ENCODE measurements at regions not wholly inside any gene's neighbourhood (a gene's known extent, or its start where the extent isn't known, plus 50 kb on each side); places are given as distances from the start of the nearest gene placed in this dataset.

DNA sequence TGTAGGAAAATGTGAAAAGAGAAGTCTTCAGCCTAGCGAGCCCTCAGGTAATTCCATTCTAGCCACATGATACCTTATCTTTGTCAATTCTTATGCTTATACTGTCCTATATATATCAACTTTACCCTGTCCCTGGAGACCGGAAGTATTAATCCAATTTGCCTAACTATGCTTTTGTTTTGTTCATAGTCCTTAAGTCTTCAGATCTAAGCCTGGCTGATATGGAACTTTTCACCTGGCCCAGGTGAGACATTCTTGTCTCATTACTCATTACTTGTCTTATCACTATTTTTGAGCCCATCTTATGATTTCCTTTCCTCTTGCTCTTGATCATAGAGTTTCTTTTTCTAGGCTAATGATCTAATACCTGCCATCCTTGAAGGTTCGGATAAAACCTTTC, 194.1 kb upstream of the FANCL start:
- no peaks in the 10 kb centered on the region for H3K36me3 Mint-ChIP-seq (ENCODE audit: low read depth)
- no peaks in the 10 kb centered on the region for H3K9me3 Mint-ChIP-seq
- H3K27ac Mint-ChIP-seq, result no peak overlapping the region
- H3K4me3 Mint-ChIP-seq, result no peak overlapping the region
- H3K27me3 Mint-ChIP-seq (ENCODE audit: low read depth), result peaks cover 11% of the 10 kb centered on the region
- no peaks in the 10 kb centered on the region for H3K4me1 Mint-ChIP-seq (ENCODE audit: low read depth)

DNA sequence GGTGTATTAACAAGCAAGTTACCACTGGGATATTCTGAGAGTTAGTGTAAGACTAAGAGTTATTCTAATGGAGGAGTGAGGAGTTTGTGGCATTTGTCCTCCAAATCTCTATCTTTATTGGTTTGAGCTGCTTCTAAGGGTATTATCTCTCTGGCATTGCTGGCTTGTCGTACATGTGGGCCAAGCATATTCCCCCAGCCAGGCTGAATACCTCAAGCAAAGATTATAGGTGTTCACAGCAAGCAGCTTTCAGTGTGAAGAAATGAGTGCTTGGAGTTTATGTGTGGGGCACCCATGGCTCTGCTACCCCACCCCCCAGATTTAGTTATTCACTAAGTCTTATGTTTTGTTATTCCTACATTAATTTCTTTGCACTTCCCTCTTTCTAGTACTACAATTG, 193.6 kb upstream of the FANCL start:
- peaks cover 16% of the 10 kb centered on the region for H3K27me3 Mint-ChIP-seq (ENCODE audit: low read depth)
- no peaks in the 10 kb centered on the region for H3K4me1 Mint-ChIP-seq (ENCODE audit: low read depth)
- no peaks in the 10 kb centered on the region for H3K9me3 Mint-ChIP-seq
- no peak overlapping the region for H3K27ac Mint-ChIP-seq
- H3K36me3 Mint-ChIP-seq (ENCODE audit: low read depth), result no peaks in the 10 kb centered on the region
- no peak overlapping the region for H3K4me3 Mint-ChIP-seq

DNA sequence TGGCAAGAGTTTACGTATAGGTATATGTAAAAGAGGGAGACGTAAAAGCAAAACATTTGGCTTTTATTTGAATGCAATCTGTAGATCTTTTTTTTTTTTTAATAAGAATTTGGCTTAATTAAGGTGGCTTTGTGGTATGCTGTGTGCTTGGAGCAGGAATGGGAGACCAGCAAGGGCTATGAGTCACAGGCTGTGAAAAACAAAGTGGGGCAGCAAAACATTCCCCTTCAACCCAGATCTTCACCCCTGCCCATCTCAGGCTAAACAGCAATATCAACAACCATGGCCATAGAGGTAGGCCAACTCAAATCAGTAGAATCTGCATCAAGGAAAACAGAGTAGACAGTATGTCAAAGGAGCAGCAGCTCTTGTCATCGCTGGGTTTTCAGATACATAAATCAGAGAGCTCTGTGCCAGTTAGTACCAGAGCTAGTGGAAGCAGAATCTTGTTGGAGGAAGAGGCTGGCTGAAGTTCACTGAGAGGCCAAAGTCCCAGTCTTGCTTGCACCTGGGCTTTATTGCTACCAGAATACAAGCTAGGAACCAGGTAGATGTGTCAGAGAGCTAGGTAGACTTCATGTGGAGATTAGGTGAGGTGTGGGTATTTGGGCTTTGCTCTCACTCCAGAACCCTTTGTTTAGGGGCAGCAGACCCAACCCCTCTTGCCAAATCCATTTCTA, 191.5 kb upstream of the FANCL start:
- no peak overlapping the region for H3K4me3 Mint-ChIP-seq
- H3K27me3 Mint-ChIP-seq (ENCODE audit: low read depth), result peaks cover 31% of the 10 kb centered on the region
- H3K36me3 Mint-ChIP-seq (ENCODE audit: low read depth), result no peaks in the 10 kb centered on the region
- H3K9me3 Mint-ChIP-seq, result no peaks in the 10 kb centered on the region
- H3K4me1 Mint-ChIP-seq (ENCODE audit: low read depth), result no peaks in the 10 kb centered on the region
- no peak overlapping the region for H3K27ac Mint-ChIP-seq

DNA sequence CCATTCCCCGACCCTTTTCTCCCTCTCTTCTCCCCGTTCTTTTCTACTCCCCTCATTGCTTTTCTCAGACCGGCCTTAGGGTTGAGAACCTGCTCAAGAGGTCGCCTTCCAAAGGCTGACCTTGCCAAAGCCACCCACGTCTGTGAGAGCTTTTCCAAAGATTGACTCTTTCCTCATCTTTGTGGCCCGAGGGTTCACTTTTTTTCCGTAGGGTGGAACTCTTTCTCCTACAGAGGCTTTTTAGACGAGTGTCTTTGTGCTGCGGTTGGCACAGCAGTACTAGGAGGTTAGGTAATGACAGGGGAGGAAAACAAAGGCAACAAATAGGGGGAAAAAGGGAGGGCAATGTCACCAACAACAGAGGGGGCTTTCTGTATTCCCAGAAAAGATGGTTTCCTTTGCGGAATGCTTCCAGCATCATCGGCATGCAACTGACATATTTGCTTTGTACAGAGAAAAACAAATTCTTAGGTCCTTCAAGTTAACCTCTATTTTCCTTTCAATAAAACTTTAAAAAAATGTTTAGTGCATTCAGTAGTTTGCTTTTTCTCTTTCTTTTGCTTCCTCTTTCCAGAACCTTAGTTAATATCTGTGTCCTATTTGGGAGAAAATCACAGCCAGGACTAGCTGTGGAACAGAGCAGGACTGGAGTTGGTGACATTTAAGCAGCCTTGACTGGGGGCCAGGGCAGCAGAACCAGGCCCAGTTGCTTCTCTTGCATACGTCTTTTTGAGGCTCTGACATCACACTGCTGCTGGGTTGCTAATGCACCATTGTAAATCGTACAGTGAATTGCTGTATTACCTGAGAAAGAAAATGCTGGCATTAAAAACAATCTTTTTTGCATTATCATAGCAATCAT, 188.1 kb upstream of the FANCL start:
- Mint-ChIP-seq H3K27me3 (ENCODE audit: low read depth) (peaks cover 48% of the 10 kb centered on the region), H3K4me1 (ENCODE audit: low read depth) (no peaks in the 10 kb centered on the region), H3K27ac (no peak overlapping the region), H3K9me3 (no peaks in the 10 kb centered on the region), H3K4me3 (peak overlapping the region; percentile 60), H3K36me3 (ENCODE audit: low read depth) (no peaks in the 10 kb centered on the region)

DNA sequence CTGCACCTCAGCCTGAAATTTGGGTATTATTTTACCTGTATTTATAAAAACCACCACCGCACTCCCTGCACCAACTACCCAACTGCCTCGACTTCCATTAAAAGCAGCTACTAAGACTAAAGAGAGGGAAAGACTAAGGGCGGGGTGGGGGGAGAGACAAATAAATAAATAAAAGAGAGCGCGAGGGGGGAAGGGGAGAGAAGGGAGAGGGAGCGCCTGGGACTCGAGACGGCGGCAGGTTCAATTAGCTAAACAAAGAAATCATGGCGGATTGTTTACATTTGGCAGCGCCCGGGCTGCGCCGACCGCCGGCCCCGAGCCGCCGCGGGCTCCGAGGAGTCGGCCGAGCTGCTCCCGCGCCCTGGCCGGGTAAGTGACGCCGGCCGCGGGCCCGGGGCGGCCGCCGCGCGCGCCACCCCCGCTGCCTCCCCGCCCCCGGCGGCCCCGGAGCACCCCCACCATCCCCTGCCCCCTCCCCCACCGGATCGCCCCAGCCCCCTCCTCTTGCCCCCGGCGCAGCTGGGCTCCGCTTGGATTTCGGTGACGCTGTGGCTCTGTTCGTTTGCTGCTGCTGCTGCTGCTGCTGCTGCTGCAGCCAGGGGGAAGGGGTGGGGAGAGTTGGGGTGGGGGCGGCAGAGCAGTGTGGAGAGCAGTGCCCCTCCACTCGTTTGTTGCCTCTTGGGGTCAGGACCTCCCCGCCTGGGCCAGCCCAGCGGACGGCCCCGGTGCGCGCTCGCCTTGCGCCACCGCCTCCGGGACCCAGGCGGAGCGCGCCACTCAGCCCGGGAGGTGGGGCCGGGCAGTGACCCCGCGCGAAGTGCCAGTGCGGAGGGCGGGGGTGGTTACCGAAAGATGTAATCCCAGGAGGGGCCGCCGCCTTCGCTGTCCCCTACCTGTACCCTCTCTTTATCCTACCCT, 187.2 kb upstream of the FANCL start:
- H3K4me3 Mint-ChIP-seq, result no peak overlapping the region
- no peaks in the 10 kb centered on the region for H3K36me3 Mint-ChIP-seq (ENCODE audit: low read depth)
- H3K27me3 Mint-ChIP-seq (ENCODE audit: low read depth), result peaks cover 48% of the 10 kb centered on the region
- H3K9me3 Mint-ChIP-seq, result no peaks in the 10 kb centered on the region
- H3K4me1 Mint-ChIP-seq (ENCODE audit: low read depth), result no peaks in the 10 kb centered on the region
- H3K27ac Mint-ChIP-seq, result no peak overlapping the region

DNA sequence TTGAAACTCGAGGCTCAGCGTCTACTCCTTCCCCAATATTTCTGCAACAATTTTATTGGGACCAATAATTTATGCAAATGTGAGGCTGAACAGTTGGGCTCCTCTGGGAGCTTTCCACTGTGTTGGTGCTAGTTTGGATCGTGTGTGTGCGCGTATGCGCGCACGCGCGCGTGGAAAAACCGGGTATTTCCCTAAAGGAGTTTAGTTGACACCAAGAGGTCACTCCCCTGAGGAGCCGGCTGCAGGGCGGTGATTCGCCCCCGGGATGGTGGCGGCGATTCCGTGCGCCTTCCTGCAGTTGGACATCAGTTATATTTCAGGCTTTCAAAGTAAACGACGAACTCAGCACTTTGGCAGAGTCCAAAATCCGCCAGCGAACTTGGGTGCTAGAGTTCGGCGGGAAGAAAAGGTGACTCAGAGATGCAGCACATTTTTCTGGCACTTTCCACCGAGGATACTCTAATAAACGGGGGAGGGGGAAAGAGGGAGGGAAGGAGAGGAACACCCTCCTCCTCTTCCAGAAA, 186.5 kb upstream of the FANCL start:
- no peaks in the 10 kb centered on the region for H3K36me3 Mint-ChIP-seq (ENCODE audit: low read depth)
- no peak overlapping the region for H3K4me3 Mint-ChIP-seq
- H3K9me3 Mint-ChIP-seq, result no peaks in the 10 kb centered on the region

DNA sequence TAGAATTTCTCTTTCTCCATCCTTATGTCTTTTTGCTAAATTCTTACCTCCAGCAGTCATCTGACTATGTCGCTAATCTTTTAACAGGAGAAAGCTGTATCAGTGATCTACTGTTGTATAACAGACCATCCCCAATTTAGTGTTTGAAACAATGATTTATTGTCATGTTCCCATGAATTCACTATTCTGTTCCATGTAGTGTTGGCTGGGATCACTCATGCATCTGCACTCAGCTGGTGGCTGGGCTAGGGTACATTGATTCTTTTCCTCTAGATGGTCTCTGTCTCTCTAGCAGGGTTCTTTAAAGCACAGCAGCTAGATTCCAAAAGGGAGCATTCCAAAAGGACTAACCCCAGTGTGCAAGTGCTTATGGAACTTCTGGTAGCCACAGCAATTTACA, 184.2 kb upstream of the FANCL start:
- Mint-ChIP-seq H3K4me3 (no peak overlapping the region), H3K36me3 (ENCODE audit: low read depth) (no peaks in the 10 kb centered on the region)

More for the DNA sequence above, 186.5 kb upstream of the FANCL start:
- Mint-ChIP-seq H3K27me3 (ENCODE audit: low read depth) (peaks cover 48% of the 10 kb centered on the region), H3K27ac (no peak overlapping the region), H3K4me1 (ENCODE audit: low read depth) (no peaks in the 10 kb centered on the region)

DNA sequence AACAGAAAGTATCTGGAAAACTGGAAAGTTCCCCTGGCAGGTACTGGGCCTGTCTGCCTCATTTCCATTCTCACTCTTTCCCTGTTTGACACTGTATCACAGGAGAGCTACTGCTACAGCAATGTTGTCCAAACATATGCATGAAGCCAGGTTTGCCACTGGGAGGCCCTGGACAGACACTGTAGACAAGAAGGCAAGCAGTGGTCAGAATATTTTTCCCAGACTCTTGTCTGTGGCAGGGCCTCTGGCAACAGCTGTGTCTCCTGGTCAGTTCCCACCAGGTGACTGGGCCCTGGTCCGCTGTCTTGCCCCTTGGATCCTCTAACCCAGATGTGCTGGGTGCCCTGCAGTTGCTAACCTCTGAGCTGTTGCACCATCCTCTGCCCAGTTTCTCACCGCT, 178.9 kb upstream of the FANCL start:
- no peaks in the 10 kb centered on the region for H3K4me1 Mint-ChIP-seq (ENCODE audit: low read depth)
- no peaks in the 10 kb centered on the region for H3K36me3 Mint-ChIP-seq (ENCODE audit: low read depth)
- H3K4me3 Mint-ChIP-seq, result no peak overlapping the region
- H3K27me3 Mint-ChIP-seq (ENCODE audit: low read depth), result peaks cover 8% of the 10 kb centered on the region
- no peak overlapping the region for H3K27ac Mint-ChIP-seq
- no peaks in the 10 kb centered on the region for H3K9me3 Mint-ChIP-seq

More for the DNA sequence above, 184.2 kb upstream of the FANCL start:
- peaks cover 50% of the 10 kb centered on the region for H3K27me3 Mint-ChIP-seq (ENCODE audit: low read depth)
- no peak overlapping the region for H3K27ac Mint-ChIP-seq
- H3K4me1 Mint-ChIP-seq (ENCODE audit: low read depth), result no peaks in the 10 kb centered on the region
- no peaks in the 10 kb centered on the region for H3K9me3 Mint-ChIP-seq

DNA sequence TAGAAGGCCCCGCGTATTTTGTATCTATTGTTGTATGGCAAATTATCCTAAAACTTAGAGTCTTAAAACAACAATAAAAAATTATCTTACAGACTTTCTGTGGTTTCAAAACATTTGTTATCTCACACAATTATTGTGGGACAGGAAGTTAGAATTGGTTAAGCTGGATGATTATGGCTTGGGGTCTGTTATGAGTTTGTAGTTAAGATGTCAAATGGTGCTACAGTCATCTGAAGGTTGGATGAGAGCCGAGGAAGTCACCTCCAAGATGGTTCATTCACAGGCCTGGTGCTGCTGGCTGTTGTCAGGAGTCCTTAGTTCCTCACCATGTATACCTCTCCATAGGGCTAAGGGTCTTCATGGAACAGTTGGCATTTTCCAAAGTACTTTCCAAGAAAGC, 175.6 kb upstream of the FANCL start:
- H3K36me3 Mint-ChIP-seq (ENCODE audit: low read depth), result no peaks in the 10 kb centered on the region
- H3K4me3 Mint-ChIP-seq, result no peak overlapping the region
- no peaks in the 10 kb centered on the region for H3K9me3 Mint-ChIP-seq
- H3K27me3 Mint-ChIP-seq (ENCODE audit: low read depth), result peaks cover 4% of the 10 kb centered on the region
- H3K4me1 Mint-ChIP-seq (ENCODE audit: low read depth), result no peaks in the 10 kb centered on the region
- no peak overlapping the region for H3K27ac Mint-ChIP-seq

DNA sequence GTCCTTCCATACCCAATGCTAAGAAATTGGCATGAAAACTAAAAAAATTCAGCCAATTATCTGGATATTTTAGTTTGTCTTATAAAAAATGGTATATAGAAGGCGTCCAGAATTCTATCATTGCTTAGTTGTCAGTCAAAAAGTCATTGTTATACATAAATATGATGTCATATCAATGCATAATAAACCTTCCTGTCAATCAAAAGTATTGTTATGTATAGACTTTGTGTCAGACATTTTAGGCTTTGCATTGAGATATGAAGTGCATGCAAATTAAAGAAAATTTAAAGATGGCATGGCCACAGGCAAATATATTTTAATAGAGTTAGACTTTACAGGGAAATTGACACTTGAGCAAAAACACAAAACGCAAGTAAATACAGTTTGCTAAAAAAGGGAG, 173.4 kb upstream of the FANCL start:
- Mint-ChIP-seq H3K4me3 (no peak overlapping the region), H3K9me3 (no peaks in the 10 kb centered on the region), H3K4me1 (ENCODE audit: low read depth) (no peaks in the 10 kb centered on the region), H3K36me3 (ENCODE audit: low read depth) (no peaks in the 10 kb centered on the region), H3K27me3 (ENCODE audit: low read depth) (no peaks in the 10 kb centered on the region), H3K27ac (no peak overlapping the region)

DNA sequence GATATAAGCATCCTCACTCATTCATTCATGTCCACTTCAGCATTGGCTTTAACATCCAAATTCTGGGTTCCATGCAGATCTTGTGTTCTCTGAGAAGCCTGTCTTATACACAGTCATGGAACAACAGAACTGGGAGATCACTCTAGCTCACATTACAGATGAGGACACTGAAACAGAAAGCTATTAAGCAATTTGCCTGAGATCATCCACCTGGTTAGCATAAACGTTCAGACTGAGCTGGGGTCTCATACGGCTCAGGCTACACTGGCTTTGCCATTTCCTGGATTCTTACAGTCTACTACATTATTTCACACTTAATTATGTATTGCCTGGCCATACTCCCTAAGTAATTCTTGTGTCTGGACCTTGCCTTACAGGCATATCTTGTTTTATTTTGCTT, 169.4 kb upstream of the FANCL start:
- Mint-ChIP-seq H3K4me3 (no peak overlapping the region), H3K9me3 (no peaks in the 10 kb centered on the region), H3K27ac (no peak overlapping the region), H3K27me3 (ENCODE audit: low read depth) (no peaks in the 10 kb centered on the region), H3K36me3 (ENCODE audit: low read depth) (no peaks in the 10 kb centered on the region), H3K4me1 (ENCODE audit: low read depth) (no peaks in the 10 kb centered on the region)

DNA sequence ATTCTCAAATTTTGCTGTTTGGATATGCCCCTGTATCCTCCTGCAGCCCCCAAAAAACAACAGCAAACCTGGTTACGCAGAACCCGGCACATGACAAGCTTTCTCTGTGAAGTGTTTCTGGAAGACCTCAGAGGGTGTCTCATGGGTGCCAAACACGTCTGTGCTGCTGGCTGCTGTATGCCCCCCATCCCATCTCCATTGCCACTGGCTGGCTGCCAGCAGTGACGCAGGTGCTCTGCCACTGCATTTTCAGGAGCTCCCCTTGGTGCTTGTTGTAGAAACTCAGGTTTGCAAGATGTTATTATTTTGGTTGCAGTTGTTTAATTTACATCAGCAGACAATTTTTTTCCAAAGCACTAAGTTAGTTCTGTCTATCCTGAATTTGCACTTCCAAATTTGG, 166.4 kb upstream of the FANCL start:
- H3K9me3 Mint-ChIP-seq, result no peaks in the 10 kb centered on the region
- no peaks in the 10 kb centered on the region for H3K4me1 Mint-ChIP-seq (ENCODE audit: low read depth)
- peaks cover 4% of the 10 kb centered on the region for H3K27me3 Mint-ChIP-seq (ENCODE audit: low read depth)
- no peak overlapping the region for H3K4me3 Mint-ChIP-seq
- H3K36me3 Mint-ChIP-seq (ENCODE audit: low read depth), result no peaks in the 10 kb centered on the region
- H3K27ac Mint-ChIP-seq, result no peak overlapping the region

DNA sequence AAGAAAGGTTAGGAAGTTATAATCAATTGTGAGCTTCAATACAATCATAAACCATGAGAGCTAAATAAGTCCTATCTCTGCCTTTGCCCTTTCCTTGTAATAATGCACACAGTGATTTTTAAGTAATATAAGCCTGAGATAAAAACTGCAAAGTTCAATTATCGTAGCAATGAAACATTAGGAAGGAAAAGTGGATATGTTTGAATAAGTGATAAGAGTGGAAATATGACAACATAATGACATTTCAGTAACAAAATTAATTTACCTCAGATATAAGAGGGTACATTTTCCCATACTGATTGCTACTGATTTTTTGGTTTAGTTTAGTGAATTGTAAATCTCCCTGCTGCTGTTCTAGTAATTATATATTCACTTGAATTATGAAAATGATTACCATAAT, 164.2 kb upstream of the FANCL start:
- no peak overlapping the region for H3K27ac Mint-ChIP-seq
- H3K27me3 Mint-ChIP-seq (ENCODE audit: low read depth), result peaks cover 4% of the 10 kb centered on the region
- H3K9me3 Mint-ChIP-seq, result no peaks in the 10 kb centered on the region

DNA sequence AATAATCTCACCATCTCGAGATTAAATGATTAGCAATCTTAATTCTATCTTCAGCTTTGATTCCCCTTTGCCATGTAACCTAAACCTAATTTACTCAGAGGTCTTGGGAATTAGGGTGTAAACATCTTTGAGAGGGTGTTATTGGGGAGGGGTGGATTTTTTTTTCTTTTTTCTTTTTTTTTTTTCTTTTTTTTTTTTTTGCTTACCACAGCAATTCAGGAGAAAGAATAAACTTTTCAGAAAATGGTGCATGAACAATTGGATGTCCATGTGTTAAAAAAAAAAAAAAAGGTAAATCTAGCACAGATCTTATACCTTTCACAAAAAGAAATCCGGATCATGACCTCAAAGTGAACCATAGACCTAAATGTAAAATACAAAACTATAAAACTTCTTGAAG, 160.8 kb upstream of the FANCL start:
- Mint-ChIP-seq H3K36me3 (ENCODE audit: low read depth) (no peaks in the 10 kb centered on the region), H3K4me3 (no peak overlapping the region), H3K9me3 (no peaks in the 10 kb centered on the region), H3K4me1 (ENCODE audit: low read depth) (no peaks in the 10 kb centered on the region), H3K27me3 (ENCODE audit: low read depth) (peaks cover 4% of the 10 kb centered on the region), H3K27ac (no peak overlapping the region)

More for the DNA sequence above, 164.2 kb upstream of the FANCL start:
- no peaks in the 10 kb centered on the region for H3K36me3 Mint-ChIP-seq (ENCODE audit: low read depth)
- H3K4me3 Mint-ChIP-seq, result no peak overlapping the region
- no peaks in the 10 kb centered on the region for H3K4me1 Mint-ChIP-seq (ENCODE audit: low read depth)

Measured in T-helper 1 cell treated with Interleukin-12 subunit alpha and Interleukin-12 subunit beta and Interleukin-4 antibody, amounts not matched to agents 30 μg/mL and 1 μg/mL, for 36 hours (primary cell).